Aorta (tissue), 5 donors: ENCODE measurements at regions not wholly inside any gene's neighbourhood (a gene's known extent, or its start where the extent isn't known, plus 50 kb on each side); places are given as distances from the start of the nearest gene placed in this dataset.

ENCODE experiments used
- ATAC-seq: fragments of 200-7000 bp; cut with Tn5 transposase; one replicate; pipeline ENCODE4 v1.9.1; 2022; ENCODE audit warnings: moderate library complexity; ENCODE audit not compliant: low FRiP score
- DNase-seq, 2 donors: peaks; one replicate each; pipeline ENCODE4 v3.0.0-alpha.2; 2020
- H3K27ac ChIP-seq, 2 donors: one replicate each; pipeline ENCODE4 v1.5.1; 2013; ENCODE audit warnings: low read length in 2 of 2, mild to moderate bottlenecking in 2 of 2, moderate library complexity in 2 of 2, control low read depth in 1 of 2, inconsistent platforms in 1 of 2, low read depth in 1 of 2
- H3K27me3 ChIP-seq, 2 donors: one replicate each; pipeline ENCODE4 v1.6.1; 2013; ENCODE audit warnings: control low read depth in 1 of 2, low read length in 1 of 2, mild to moderate bottlenecking in 1 of 2, moderate library complexity in 1 of 2; ENCODE audit not compliant: insufficient read depth in 2 of 2, control insufficient read depth in 1 of 2
- H3K36me3 ChIP-seq, 2 donors: one replicate each; pipeline ENCODE4 v1.6.1; 2013; ENCODE audit warnings: control low read depth in 1 of 2, low read length in 1 of 2, mild to moderate bottlenecking in 1 of 2; ENCODE audit not compliant: insufficient read depth in 2 of 2, control insufficient read depth in 1 of 2
- H3K4me1 ChIP-seq, 2 donors: one replicate each; pipeline ENCODE4 v1.6.1; 2013; ENCODE audit warnings: low read length in 2 of 2, control low read depth in 1 of 2, mild to moderate bottlenecking in 1 of 2, moderate library complexity in 1 of 2; ENCODE audit not compliant: insufficient read depth in 2 of 2, control insufficient read depth in 1 of 2
- H3K4me3 ChIP-seq, 2 donors: one replicate each; pipeline ENCODE4 v1.5.1; 2013; ENCODE audit warnings: low read length in 2 of 2, control low read depth in 1 of 2, mild to moderate bottlenecking in 1 of 2
- H3K9me3 ChIP-seq: one replicate; pipeline ENCODE4 v1.6.1; 2013; ENCODE audit warnings: mild to moderate bottlenecking, low read length; ENCODE audit not compliant: control insufficient read depth
- WGBS, 2 donors: extraction: QIAGEN DNeasy Blood & Tissue Kit; methylation state at CpG; one replicate each; pipeline ENCODE4 v1.1.7; 2013; 5-methylcytosine and 5-hydroxymethylcytosine counted together
- intact Hi-C, 2 donors: fragments of 100-400 bp; cut with DNase I; formaldehyde crosslinking; loops; one replicate each; pipeline versions ENCODE4 v1.14.2 to v1.15.0; 2022
- donor health status: healthy with polysubstance abuse.
- donor health status: Bipolar disorder and iron deficiency.
- donor health status: DM: no; HTN: no; CAD: no.
- donor health status: DM: no; HTN: no; CAD: no.
- donor health status: DM: yes; HTN: yes; CAD: no.

DNA sequence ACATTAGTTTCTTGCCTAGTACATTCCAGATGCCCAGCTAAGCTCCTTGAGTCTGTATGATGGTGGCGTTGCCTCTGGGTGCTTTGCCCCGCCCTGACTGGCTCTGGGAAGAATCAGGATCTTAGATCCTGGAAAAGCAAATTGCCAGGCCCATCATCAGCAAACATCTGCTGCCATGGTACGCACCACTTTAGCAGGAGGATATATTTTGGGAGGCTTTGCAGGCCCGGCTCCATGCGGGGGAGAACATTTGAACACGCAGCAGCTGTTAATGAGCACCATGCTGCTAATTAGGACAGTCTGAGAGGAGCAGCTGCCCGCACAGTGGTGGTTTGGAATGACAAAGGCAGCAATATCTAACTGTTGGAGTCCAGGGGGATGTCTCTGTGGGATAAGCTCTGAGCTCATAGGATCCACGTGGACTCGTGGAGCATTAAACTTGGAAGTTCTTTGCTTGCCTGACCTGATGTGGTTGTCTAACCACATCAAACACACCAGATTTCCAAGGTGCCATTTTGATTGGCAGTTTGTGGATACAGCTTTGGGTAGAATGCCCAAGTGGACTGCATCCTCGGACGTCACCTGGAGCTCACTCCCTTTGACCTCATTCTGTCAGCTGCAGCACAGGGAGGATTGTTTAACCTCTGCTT, 217.0 kb upstream of the ZBED5 start:
- Histone ChIP-seq H3K27ac (no peak overlapping the region), H3K9me3 (no peaks in the 10 kb centered on the region), H3K36me3 (no peaks in the 10 kb centered on the region), H3K4me1 (no peaks in the 10 kb centered on the region), H3K4me3 (no peak overlapping the region), H3K27me3 (peaks cover 0 to 1% of the 10 kb centered on the region in 2 donors)
- 93 to 95% methylated on average over 11 of the region's 11 CpGs for WGBS, 2 donors
- DNase-seq (no peak), ATAC-seq (no peak)
- intact Hi-C loops: no loop called here

- no peaks in the 10 kb centered on the region for H3K4me1 ChIP-seq
- no peak for DNase-seq
- no peaks in the 10 kb centered on the region for H3K36me3 ChIP-seq
- intact Hi-C loops: no loop called here
- no peak for ATAC-seq
- H3K9me3 ChIP-seq: no peaks in the 10 kb centered on the region
- no peak overlapping the region for H3K4me3 ChIP-seq
- H3K27ac ChIP-seq: no peak overlapping the region
- 87 to 94% methylated on average over 1 of the region's 1 CpG for WGBS, 2 donors
- peaks cover 0 to 1% of the 10 kb centered on the region in 2 donors for H3K27me3 ChIP-seq
Observed at GRCh38 chr11:11073996-11074395, 216.1 kb upstream of the ZBED5 start.

DNA sequence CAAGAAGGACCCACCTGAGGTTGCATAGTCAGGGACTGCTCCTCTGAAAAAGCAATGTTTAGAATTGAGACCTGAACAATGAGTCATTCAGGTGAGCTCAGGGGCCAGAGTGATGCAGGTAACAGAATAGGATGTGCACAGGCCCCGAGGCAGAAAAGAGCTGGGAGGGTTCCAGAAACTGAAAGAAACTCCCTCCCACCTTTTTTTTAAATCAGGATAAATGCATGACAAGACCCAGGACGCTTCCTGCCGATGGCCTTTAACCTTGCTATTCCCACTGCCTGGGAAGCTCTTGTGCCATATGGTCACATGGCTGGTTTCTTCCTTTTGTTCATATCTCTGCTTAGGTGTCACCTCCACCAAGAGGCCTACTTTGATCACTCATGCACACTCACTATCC, 214.2 kb upstream of the ZBED5 start:
- no peak overlapping the region for H3K27ac ChIP-seq
- no peaks in the 10 kb centered on the region for H3K27me3 ChIP-seq
- intact Hi-C loops: no loop called here
- H3K9me3 ChIP-seq: no peaks in the 10 kb centered on the region
- H3K36me3 ChIP-seq: no peaks in the 10 kb centered on the region
- DNase-seq: no peak
- no peaks in the 10 kb centered on the region for H3K4me1 ChIP-seq
- WGBS, 2 donors: 70 to 80% methylated on average over 3 of the region's 3 CpGs
- H3K4me3 ChIP-seq: no peak overlapping the region
- no peak for ATAC-seq

GRCh38 chr11:11071486-11071885, 213.6 kb upstream of the ZBED5 start:
- H3K9me3 ChIP-seq: no peaks in the 10 kb centered on the region
- WGBS, 2 donors: 52 to 55% methylated on average over 1 of the region's 1 CpG
- no peaks in the 10 kb centered on the region for H3K4me1 ChIP-seq
- H3K27ac ChIP-seq: no peak overlapping the region
- DNase-seq (no peak), ATAC-seq (no peak)
- H3K27me3 ChIP-seq: no peaks in the 10 kb centered on the region
- H3K4me3 ChIP-seq: no peak overlapping the region
- H3K36me3 ChIP-seq: no peaks in the 10 kb centered on the region
- intact Hi-C loops: no loop called here

DNA sequence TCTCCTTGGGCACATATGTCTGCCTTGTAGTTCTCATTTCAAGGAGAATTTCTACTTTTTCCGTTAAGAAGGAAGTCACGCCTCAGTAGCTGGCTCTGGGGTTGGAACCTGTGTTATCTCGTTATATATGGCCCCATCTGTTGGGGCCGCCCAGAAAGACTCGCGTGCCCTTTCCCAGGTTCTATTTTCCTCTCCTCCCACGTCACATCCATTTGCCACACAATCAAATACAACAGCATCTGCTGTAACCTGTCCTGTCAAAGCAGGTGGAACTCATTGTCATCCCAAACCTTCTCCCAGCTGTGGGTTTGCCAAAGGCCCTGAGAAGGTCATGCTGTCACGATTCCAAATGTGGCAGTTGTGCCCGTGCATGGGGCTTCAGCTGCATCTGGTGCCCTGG, 213.1 kb upstream of the ZBED5 start:
- Histone ChIP-seq H3K36me3 (no peaks in the 10 kb centered on the region), H3K4me3 (no peak overlapping the region), H3K9me3 (no peaks in the 10 kb centered on the region), H3K4me1 (no peaks in the 10 kb centered on the region), H3K27me3 (no peaks in the 10 kb centered on the region), H3K27ac (no peak overlapping the region)
- intact Hi-C loops: no loop called here
- no peak for ATAC-seq
- WGBS, 2 donors: 79 to 81% methylated on average over 9 of the region's 9 CpGs
- DNase-seq: no peak

DNA sequence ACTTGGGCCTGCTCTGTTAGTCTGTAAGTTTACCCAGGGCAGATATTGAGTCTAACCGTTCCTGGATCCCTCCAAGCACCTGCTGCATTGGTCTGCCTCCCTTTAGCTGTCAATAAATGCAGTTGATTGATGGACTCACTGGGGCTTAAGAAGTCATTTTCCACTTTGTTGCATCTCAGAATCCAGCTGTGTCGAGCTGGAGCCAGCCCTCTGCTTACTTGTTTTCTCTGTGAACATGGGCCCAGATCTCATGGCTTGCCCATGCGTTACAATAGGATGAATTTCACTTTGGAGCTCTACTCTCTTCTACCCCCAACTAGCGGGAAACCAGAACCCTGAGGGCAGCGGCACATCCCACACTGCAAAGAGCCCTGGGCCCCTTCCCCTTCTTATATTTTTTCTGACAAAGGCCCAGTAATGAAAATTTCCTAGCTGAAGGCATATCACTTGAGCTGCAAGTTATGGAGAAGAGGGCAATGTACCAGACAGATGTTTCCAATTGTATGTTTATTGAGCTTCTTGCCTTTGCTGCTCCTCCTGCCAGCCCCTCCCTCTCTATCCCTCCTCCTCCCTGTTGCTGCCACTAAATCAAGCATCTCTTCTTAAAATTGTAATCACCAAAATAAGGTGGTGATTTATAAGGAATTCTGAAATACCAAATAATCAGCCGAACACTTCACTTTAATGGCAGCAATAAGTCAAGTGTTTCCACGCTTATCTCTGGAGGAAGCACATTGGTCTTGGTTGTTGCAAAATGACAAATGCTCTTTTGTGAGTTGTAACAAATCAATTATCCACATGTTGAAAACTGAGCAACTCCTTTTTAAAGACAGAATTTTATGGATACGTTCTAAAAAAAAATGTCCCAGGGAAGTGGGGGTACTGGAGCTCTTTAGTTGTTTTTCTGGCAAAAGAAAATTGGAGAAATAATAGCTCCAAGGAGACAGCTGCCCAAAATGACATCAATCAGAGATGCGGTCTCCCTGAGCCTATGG, 212.3 kb upstream of the ZBED5 start:
- Histone ChIP-seq H3K4me3 (no peak overlapping the region), H3K4me1 (no peaks in the 10 kb centered on the region), H3K27me3 (no peaks in the 10 kb centered on the region), H3K36me3 (no peaks in the 10 kb centered on the region), H3K9me3 (no peaks in the 10 kb centered on the region), H3K27ac (no peak overlapping the region)
- ATAC-seq (no peak), DNase-seq (no peak)
- intact Hi-C loops: no loop called here
- WGBS, 2 donors: 89 to 92% methylated on average over 9 of the region's 9 CpGs

GRCh38 chr11:11068113-11068512, 210.3 kb upstream of the ZBED5 start:
- WGBS, 2 donors: 48 to 63% methylated on average over 4 of the region's 4 CpGs
- no peak for ATAC-seq
- no peak overlapping the region for H3K27ac ChIP-seq
- H3K4me1 ChIP-seq: no peaks in the 10 kb centered on the region
- intact Hi-C loops: no loop called here
- no peak overlapping the region for H3K4me3 ChIP-seq
- DNase-seq: no peak
- no peaks in the 10 kb centered on the region for H3K9me3 ChIP-seq
- H3K36me3 ChIP-seq: no peaks in the 10 kb centered on the region
- H3K27me3 ChIP-seq: no peaks in the 10 kb centered on the region

- Histone ChIP-seq H3K4me3 (no peak overlapping the region), H3K9me3 (no peaks in the 10 kb centered on the region), H3K27ac (no peak overlapping the region), H3K4me1 (no peaks in the 10 kb centered on the region), H3K27me3 (no peaks in the 10 kb centered on the region), H3K36me3 (no peaks in the 10 kb centered on the region)
- ATAC-seq (no peak), DNase-seq (no peak)
- intact Hi-C loops: no loop called here
- WGBS, 2 donors: 76 to 77% methylated on average over 4 of the region's 4 CpGs
Observed at GRCh38 chr11:11065396-11065795, 207.5 kb upstream of the ZBED5 start.

DNA sequence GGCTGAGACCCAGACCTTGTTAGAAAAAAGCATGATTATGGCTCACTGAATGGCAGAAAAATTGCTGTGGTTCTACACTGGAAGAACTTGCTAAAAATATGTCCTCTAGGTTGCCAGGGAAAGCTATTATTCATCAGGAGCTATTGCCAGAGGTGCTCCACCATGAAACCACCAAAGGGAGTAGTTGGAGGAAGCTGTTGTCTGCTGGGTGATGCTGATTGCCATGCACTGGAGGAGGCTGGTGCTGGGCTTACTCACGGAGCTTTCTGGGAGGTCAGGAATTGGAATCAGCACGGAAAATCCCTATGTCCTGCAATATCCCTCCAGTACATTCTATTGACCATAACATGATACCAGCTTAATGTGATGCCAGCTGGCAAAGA, 199.6 kb upstream of the ZBED5 start:
- Histone ChIP-seq H3K36me3 (no peaks in the 10 kb centered on the region), H3K27me3 (no peaks in the 10 kb centered on the region), H3K4me1 (no peaks in the 10 kb centered on the region), H3K4me3 (no peak overlapping the region), H3K27ac (no peak overlapping the region), H3K9me3 (peaks cover 5% of the 10 kb centered on the region)
- intact Hi-C loops: no loop called here
- ATAC-seq: no peak
- WGBS, 2 donors: 86 to 92% methylated on average over 2 of the region's 2 CpGs
- no peak for DNase-seq
